HG03025 (cell line): ENCODE measurements at regions not wholly inside any gene's neighbourhood (a gene's known extent, or its start where the extent isn't known, plus 50 kb on each side); places are given as distances from the start of the nearest gene placed in this dataset.

ENCODE experiments used
- ATAC-seq: cut with Tn5 transposase; IDR thresholded peaks from one replicate; pipeline ENCODE4 v1.9.1; 2021; ENCODE audit warnings: mild to moderate bottlenecking, moderate library complexity; ENCODE audit not compliant: unreplicated experiment, low FRiP score

DNA sequence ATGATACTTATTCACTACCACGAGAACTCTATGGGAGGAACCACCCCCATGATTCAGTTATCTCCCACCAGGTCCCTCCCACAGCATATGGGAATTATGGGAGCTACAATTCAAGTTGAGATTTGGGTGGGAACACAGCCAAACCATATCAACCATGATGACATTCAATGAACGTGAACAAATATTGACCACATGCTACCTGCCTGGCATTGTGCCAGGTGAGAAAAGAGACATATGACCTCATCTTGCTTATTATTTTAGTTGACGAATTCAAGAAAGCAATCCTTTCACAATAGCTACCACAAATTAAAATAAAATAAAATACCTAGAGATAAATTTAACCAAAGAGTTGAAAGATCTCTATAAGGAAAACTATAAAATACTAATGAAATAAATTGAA lies 286.5 kb upstream of the CRIM1 start:
- ATAC-seq: no peak

DNA sequence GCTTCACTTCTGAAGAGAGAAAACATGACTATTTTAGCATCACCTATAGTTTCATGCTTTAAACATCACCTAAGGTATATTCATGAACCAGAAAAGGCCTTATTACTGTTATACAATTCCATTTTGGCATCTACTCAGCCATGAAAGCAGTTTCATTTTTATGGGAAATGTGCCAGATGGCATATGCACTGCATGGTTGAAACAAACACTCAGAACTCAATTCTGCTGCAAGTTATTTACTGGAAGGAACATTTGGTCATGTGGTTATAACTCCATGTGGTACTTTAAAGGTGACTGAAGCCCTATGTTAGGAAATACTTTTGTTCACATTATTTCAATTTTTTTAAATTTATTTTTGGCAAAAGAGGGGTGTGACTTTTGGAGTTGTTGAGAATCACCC lies 287.5 kb upstream of the CRIM1 start:
- no peak for ATAC-seq

- ATAC-seq: no peak
Observed at GRCh38 chr2:36060133-36060532, 295.4 kb upstream of the CRIM1 start.

GRCh38 chr2:36059691-36060090 lies 295.9 kb upstream of the CRIM1 start:
- peak; percentile 100 for ATAC-seq

- no peak for ATAC-seq
Observed at GRCh38 chr2:36058953-36059352, 296.6 kb upstream of the CRIM1 start.

DNA sequence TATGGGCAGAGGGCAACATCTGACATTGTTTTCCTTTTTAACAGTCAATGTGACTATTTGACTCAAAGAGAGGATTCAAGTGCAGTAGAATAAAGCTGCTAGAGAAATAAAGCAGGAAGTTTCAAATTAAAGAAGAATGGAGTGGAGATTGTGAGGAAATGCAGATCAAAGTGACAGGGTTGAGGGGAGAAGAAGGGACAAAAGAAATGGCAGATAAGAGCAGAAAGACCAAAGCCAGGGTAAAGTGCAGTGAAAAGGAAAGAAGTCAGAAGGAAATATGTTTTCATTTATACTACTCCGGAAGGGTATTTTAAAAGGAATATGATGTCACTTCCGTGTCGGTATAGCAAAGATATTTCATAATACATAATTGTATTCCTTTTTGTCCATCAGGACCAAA lies 297.5 kb upstream of the CRIM1 start:
- no peak for ATAC-seq

GRCh38 chr2:36052819-36053218 lies 302.8 kb upstream of the CRIM1 start:
- no peak for ATAC-seq

DNA sequence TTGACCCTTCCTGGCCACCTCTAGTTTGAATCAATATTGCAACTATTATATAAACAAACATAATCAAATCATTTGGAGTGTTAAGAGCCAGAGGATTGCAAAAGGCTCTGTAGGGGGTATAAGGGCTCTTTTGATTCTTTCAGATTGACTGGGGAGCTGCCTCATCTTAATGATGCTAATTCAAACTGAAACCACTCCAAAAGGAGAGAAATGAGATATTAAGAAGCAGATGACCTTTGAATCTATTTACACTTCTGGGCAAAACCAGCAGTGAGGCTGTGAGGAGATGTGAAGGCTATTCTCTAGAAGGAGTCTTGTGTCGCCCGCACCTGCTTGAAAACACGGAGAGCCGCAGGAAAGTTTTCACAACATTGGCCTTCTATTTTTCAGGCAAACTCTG lies 311.2 kb upstream of the CRIM1 start:
- ATAC-seq: no peak

GRCh38 chr2:36035137-36035536 lies 320.4 kb upstream of the CRIM1 start:
- no peak for ATAC-seq

- no peak for ATAC-seq
Observed at GRCh38 chr2:36032046-36032445, 323.5 kb upstream of the CRIM1 start.

- ATAC-seq: no peak
Observed at GRCh38 chr2:36031471-36031870, 324.1 kb upstream of the CRIM1 start.

- no peak for ATAC-seq
Observed at GRCh38 chr2:36027616-36028015, 328.0 kb upstream of the CRIM1 start.

- ATAC-seq: no peak
Observed at GRCh38 chr2:36013064-36013463, 342.5 kb upstream of the CRIM1 start.

GRCh38 chr2:36006444-36006843 lies 349.1 kb upstream of the CRIM1 start:
- no peak for ATAC-seq

DNA sequence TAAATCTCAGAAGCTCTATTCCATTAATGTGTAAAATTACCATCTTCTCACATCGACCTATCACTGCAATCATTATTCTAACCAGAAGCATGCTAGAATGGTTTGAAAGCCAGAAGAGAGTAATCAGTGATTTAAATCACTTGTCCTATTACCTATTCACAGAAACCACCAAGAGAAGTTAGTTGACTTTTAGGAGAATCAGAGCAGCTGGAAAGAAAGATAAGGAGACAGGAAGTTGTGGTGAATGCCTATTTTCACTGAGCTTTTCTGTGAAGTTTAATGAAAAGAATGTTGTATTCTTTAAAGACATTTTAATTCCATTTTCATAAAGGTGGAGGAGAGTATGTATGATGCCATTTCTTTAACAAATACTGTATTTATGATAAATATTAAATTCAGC lies 352.6 kb upstream of the CRIM1 start:
- ATAC-seq: no peak

GRCh38 chr2:35997488-35997887 lies 358.1 kb upstream of the CRIM1 start:
- no peak for ATAC-seq

- ATAC-seq: no peak
Observed at GRCh38 chr2:35989503-35989902, 366.1 kb upstream of the CRIM1 start.

DNA sequence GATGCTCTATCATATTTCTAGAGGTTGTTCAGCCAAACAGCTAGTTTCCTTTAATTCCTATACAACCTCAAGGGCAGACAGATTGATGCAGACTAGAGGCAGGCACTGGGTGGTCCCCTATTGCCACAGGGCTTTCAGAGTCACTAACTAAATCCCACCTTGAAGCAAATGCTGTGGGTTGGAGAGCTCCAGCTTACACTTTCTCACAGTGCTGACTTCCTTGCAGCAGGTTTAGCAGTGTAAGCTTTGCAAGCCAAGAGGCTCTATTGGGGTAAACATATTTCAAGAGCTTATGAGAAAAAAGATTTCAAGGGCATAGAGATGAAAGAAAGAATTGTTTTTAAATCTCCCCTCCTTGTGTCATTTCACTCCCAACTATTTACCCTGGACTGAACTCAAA lies 366.5 kb upstream of the CRIM1 start:
- ATAC-seq: no peak

GRCh38 chr2:35986871-35987270 lies 368.7 kb upstream of the CRIM1 start:
- ATAC-seq: no peak

- peak; percentile 89 for ATAC-seq
Observed at GRCh38 chr2:35978218-35978617, 377.4 kb upstream of the CRIM1 start.

- no peak for ATAC-seq
Observed at GRCh38 chr2:35976611-35977010, 379.0 kb upstream of the CRIM1 start.

- no peak for ATAC-seq
Observed at GRCh38 chr2:35973737-35974132, 381.8 kb upstream of the CRIM1 start.

GRCh38 chr2:35973132-35973736 lies 382.3 kb upstream of the CRIM1 start:
- no peak for ATAC-seq
